GM21576 (cell line): ENCODE measurements at regions not wholly inside any gene's neighbourhood (a gene's known extent, or its start where the extent isn't known, plus 50 kb on each side); places are given as distances from the start of the nearest gene placed in this dataset.
"Not testable (repeated sequence)": the region's sequence is repeated elsewhere in the genome, so short reads cannot be mapped to it uniquely, and the experiment has no call there.

Source experiments
- ATAC-seq: cut with Tn5 transposase; IDR thresholded peaks from one replicate; pipeline ENCODE4 v1.9.1; 2021; ENCODE audit warnings: mild to moderate bottlenecking, moderate library complexity; ENCODE audit not compliant: unreplicated experiment

- no peak for ATAC-seq
These were observed 627.0 kb upstream of the FBXO33 start for GRCh38 chr14:40058901-40059897.

GRCh38 chr14:40053416-40053815, 621.2 kb upstream of the FBXO33 start:
- ATAC-seq = no peak

GRCh38 chr14:40028991-40029390, 596.8 kb upstream of the FBXO33 start:
- no peak for ATAC-seq

GRCh38 chr14:40025101-40025500, 592.9 kb upstream of the FBXO33 start:
- no peak for ATAC-seq

- ATAC-seq = no peak
These were observed 578.7 kb upstream of the FBXO33 start for GRCh38 chr14:40010961-40011360.

GRCh38 chr14:40009771-40010170, 577.5 kb upstream of the FBXO33 start:
- ATAC-seq = no peak

- not testable (repeated sequence) for ATAC-seq
These were observed 576.1 kb upstream of the FBXO33 start for GRCh38 chr14:40008345-40008744.

GRCh38 chr14:40004871-40005500, 572.8 kb upstream of the FBXO33 start:
- no peak for ATAC-seq

GRCh38 chr14:40003773-40004172, 571.5 kb upstream of the FBXO33 start:
- ATAC-seq = no peak

GRCh38 chr14:39998854-39999253, 566.6 kb upstream of the FBXO33 start:
- ATAC-seq = no peak

- no peak for ATAC-seq
These were observed 565.9 kb upstream of the FBXO33 start for GRCh38 chr14:39998114-39998513.

- ATAC-seq = no peak
These were observed 558.8 kb upstream of the FBXO33 start for GRCh38 chr14:39991041-39991440.

GRCh38 chr14:39988939-39989338, 556.7 kb upstream of the FBXO33 start:
- ATAC-seq = no peak

- no peak for ATAC-seq
These were observed 552.1 kb upstream of the FBXO33 start for GRCh38 chr14:39984323-39984722.

GRCh38 chr14:39977198-39977597, 545.0 kb upstream of the FBXO33 start:
- no peak for ATAC-seq

- peak; percentile 93 for ATAC-seq
These were observed 541.8 kb upstream of the FBXO33 start for GRCh38 chr14:39974036-39974435.

GRCh38 chr14:39972704-39973103, 540.5 kb upstream of the FBXO33 start:
- no peak for ATAC-seq

- no peak for ATAC-seq
These were observed 535.7 kb upstream of the FBXO33 start for GRCh38 chr14:39967885-39968284.

- no peak for ATAC-seq
These were observed 525.8 kb upstream of the FBXO33 start for GRCh38 chr14:39957987-39958386.

- no peak for ATAC-seq
These were observed 525.1 kb upstream of the FBXO33 start for GRCh38 chr14:39957290-39957689.

GRCh38 chr14:39956372-39956771, 524.1 kb upstream of the FBXO33 start:
- ATAC-seq = no peak

GRCh38 chr14:39948235-39948634, 516.0 kb upstream of the FBXO33 start:
- ATAC-seq = no peak
